HL-60 (cell line): ENCODE measurements at regions not wholly inside any gene's neighbourhood (a gene's known extent, or its start where the extent isn't known, plus 50 kb on each side); places are given as distances from the start of the nearest gene placed in this dataset.

Experiments
- CTCF ChIP-seq: IDR thresholded peaks from one replicate; pipeline ENCODE4 v1.5.1; 2011; ENCODE audit warnings: low read length, control low read depth, inconsistent platforms; ENCODE audit not compliant: insufficient read depth
- POLR2AphosphoS5 ChIP-seq: IDR thresholded peaks from 2 replicates; pipeline ENCODE4 v1.6.1; 2012; ENCODE audit warnings: low read depth
- SPI1 ChIP-seq: IDR thresholded peaks from 2 replicates; pipeline ENCODE4 v1.6.1; 2012; ENCODE audit warnings: low read depth, mild to moderate bottlenecking, borderline replicate concordance

- TF ChIP-seq POLR2AphosphoS5 (no peak), CTCF (no peak), SPI1 (no peak)
These were observed 60.0 kb upstream of the CCDC91 start for GRCh38 chr12:28130234-28130624.
